K562 (cell line): ENCODE measurements at regions not wholly inside any gene's neighbourhood (a gene's known extent, or its start where the extent isn't known, plus 50 kb on each side); places are given as distances from the start of the nearest gene placed in this dataset.

Experiments
- ATAC-seq: fragments of 200-7000 bp; cut with Tn5 transposase; 3 replicates; pipeline ENCODE4 v1.9.1; 2020; ENCODE audit warnings: moderate library complexity
- BruUV-seq: library from RNA; stranded (reverse); fragments of 400-500 nt; replicated peaks from 2 replicates; lab custom pipeline; 2021; lab: Mats Ljungman, UMichigan
- CTCF ChIA-PET: fragments of 300-600 bp; formaldehyde crosslinking; extraction: SDS; loops from one replicate; lab custom pipeline; 2021; ENCODE audit warnings: low intra/inter-chr PET ratio; lab: Yijun Ruan, JAX
- POLR2A ChIA-PET: fragments of 300-600, 350-650 bp; sonication (Branson Sonifier 250); formaldehyde crosslinking; extraction: SDS; loops from one replicate; lab custom pipeline; 2021; ENCODE audit warnings: antibody characterized with exemption, inconsistent platforms; lab: Yijun Ruan, JAX
- DNase-seq, 4 experiments: peaks; one replicate each; pipeline versions ENCODE4 v3.0.0 to v3.0.0-alpha.2; 2011 to 2018; ENCODE audit warnings: low spot score in 3 of 4, mixed read lengths in 3 of 4; ENCODE audit errors: extremely low read depth in 1 of 4
- FAIRE-seq: peaks from 2 replicates; lab custom pipeline; 2011; peaks lifted over from hg19 to GRCh38; lab: Jason Lieb, UNC
- H2AFZ ChIP-seq: 2 replicates; pipeline ENCODE4 v1.6.0; 2011; ENCODE audit warnings: low read depth, low read length, control low read depth, inconsistent platforms
- H3K27ac ChIP-seq: fragments of 200-600 bp; 3 replicates; pipeline ENCODE4 v1.8.0; 2011; ENCODE audit warnings: low read depth, mild to moderate bottlenecking, control low read depth, inconsistent platforms, low read length, moderate library complexity, mixed read lengths; ENCODE audit errors: extremely low read depth
- H3K27me3 ChIP-seq, 2 experiments: fragments of 300-600 bp in 1 of 2; 2 replicates in 1 of 2; 3 replicates in 1 of 2; pipeline versions ENCODE4 v1.6.0 to v1.8.0; 2011; ENCODE audit warnings: inconsistent platforms in 2 of 2, low read length in 2 of 2, mild to moderate bottlenecking in 1 of 2, mixed read lengths in 1 of 2, moderate library complexity in 1 of 2; ENCODE audit not compliant: control insufficient read depth in 2 of 2, insufficient read depth in 2 of 2
- H3K36me3 ChIP-seq: fragments of 300-600 bp; 3 replicates; pipeline ENCODE4 v1.8.0; 2011; ENCODE audit warnings: mild to moderate bottlenecking, low read length, inconsistent platforms; ENCODE audit not compliant: control insufficient read depth, insufficient read depth
- H3K4me1 ChIP-seq, 2 experiments: fragments of 200-600 bp in 1 of 2; replicated peaks in 1 of 2; 2 replicates in 1 of 2; 3 replicates in 1 of 2; pipeline versions ENCODE4 v1.5.1 to v1.8.0; 2011; ENCODE audit warnings: inconsistent platforms in 2 of 2, low read length in 2 of 2, mild to moderate bottlenecking in 1 of 2, mixed read lengths in 1 of 2, moderate library complexity in 1 of 2; ENCODE audit not compliant: control insufficient read depth in 2 of 2, insufficient read depth in 2 of 2
- H3K4me2 ChIP-seq: 2 replicates; pipeline ENCODE4 v1.6.1; 2011; ENCODE audit warnings: low read length, control low read depth, inconsistent platforms, mixed read lengths; ENCODE audit not compliant: insufficient read depth
- H3K4me3 ChIP-seq: fragments of 200-600 bp; sonication (generic), shearing (Covaris generic); 2 replicates; pipeline ENCODE4 v1.5.1; 2016; ENCODE audit warnings: control low read depth, inconsistent platforms
- H3K79me2 ChIP-seq: fragments of 200-600 bp; 3 replicates; pipeline ENCODE4 v1.8.0; 2011; ENCODE audit warnings: low read length, inconsistent platforms; ENCODE audit not compliant: control insufficient read depth, insufficient read depth
- H3K9ac ChIP-seq, 2 experiments: 2 replicates each; pipeline versions ENCODE4 v1.6.0 to v1.6.1; 2011; ENCODE audit warnings: low read depth in 2 of 2, low read length in 2 of 2, control low read depth in 1 of 2, inconsistent platforms in 1 of 2, mild to moderate bottlenecking in 1 of 2, mixed read lengths in 1 of 2; ENCODE audit not compliant: insufficient read depth in 1 of 2
- H3K9me1 ChIP-seq: one replicate; pipeline ENCODE4 v1.6.0; 2011; ENCODE audit warnings: inconsistent platforms, mild to moderate bottlenecking, low read length, moderate library complexity; ENCODE audit not compliant: control insufficient read depth, insufficient read depth
- H3K9me3 ChIP-seq: replicated peaks from 2 replicates; pipeline ENCODE4 v1.5.1; 2011; ENCODE audit warnings: low read depth, low read length, inconsistent platforms; ENCODE audit not compliant: control insufficient read depth, insufficient read depth
- H4K20me1 ChIP-seq: replicated peaks from 2 replicates; pipeline ENCODE4 v1.6.1; 2011; ENCODE audit warnings: low read length, inconsistent platforms, mixed read lengths; ENCODE audit not compliant: control insufficient read depth, insufficient read depth
- ATF2 ChIP-seq: sonication (generic); formaldehyde crosslinking; IDR thresholded peaks from 2 replicates; pipeline ENCODE4 v1.8.1; 2022; ENCODE audit warnings: missing genetic modification reagents
- C11orf30 ChIP-seq: fragments of 450-650 bp; IDR thresholded peaks from 2 replicates; pipeline ENCODE4 v1.6.1; 2016; ENCODE audit warnings: low read depth, mild to moderate bottlenecking
- COPS2 ChIP-seq: fragments of 450-650 bp; conservative IDR thresholded peaks from 2 replicates; pipeline ENCODE4 v1.6.1; 2016; ENCODE audit warnings: mild to moderate bottlenecking, moderate library complexity
- ELK1 ChIP-seq: sonication (generic); formaldehyde crosslinking; IDR thresholded peaks from 2 replicates; pipeline ENCODE4 v1.8.1; 2022; ENCODE audit warnings: missing genetic modification reagents
- HMGXB4 ChIP-seq: sonication (generic); formaldehyde crosslinking; IDR thresholded peaks from 2 replicates; pipeline ENCODE4 v1.8.1; 2023; ENCODE audit warnings: mild to moderate bottlenecking, missing genetic modification reagents
- POLR2B ChIP-seq: fragments of 450-650 bp; IDR thresholded peaks from 2 replicates; pipeline ENCODE4 v1.6.1; 2018; ENCODE audit warnings: low read depth; ENCODE audit not compliant: partially characterized antibody
- RBM15 ChIP-seq: fragments of 200-400 bp; formaldehyde crosslinking; IDR thresholded peaks from 2 replicates; pipeline ENCODE4 v1.6.1; 2018; ENCODE audit warnings: mild to moderate bottlenecking, low read length, moderate library complexity; ENCODE audit not compliant: insufficient read depth
- SFPQ ChIP-seq: fragments of 200-400 bp; formaldehyde crosslinking; IDR thresholded peaks from 2 replicates; pipeline ENCODE4 v1.6.1; 2017; ENCODE audit warnings: mild to moderate bottlenecking, low read depth, low read length, moderate library complexity
- TCF3 ChIP-seq: sonication (generic); formaldehyde crosslinking; IDR thresholded peaks from 2 replicates; pipeline ENCODE4 v1.4.0; 2020; ENCODE audit warnings: mild to moderate bottlenecking, missing genetic modification reagents
- ZBTB9 ChIP-seq: fragments of 450-650 bp; formaldehyde crosslinking; IDR thresholded peaks from 2 replicates; pipeline ENCODE4 v1.4.0; 2020; ENCODE audit warnings: mild to moderate bottlenecking, moderate library complexity
- ZNF146 ChIP-seq: IDR thresholded peaks from one replicate; pipeline ENCODE4 v1.6.1; 2018; ENCODE audit warnings: missing compliant biosample characterization; ENCODE audit not compliant: unreplicated experiment
- ZNF431 ChIP-seq: sonication (generic); formaldehyde crosslinking; IDR thresholded peaks from 2 replicates; pipeline ENCODE4 v1.8.0; 2022; ENCODE audit warnings: mild to moderate bottlenecking, missing genetic modification reagents
- ZNF77 ChIP-seq: fragments of 250-450 bp; sonication (Bioruptor Pico); IDR thresholded peaks from 2 replicates; pipeline ENCODE4 v1.5.0; 2020
- ZNF780A ChIP-seq: fragments of 250-450 bp; sonication (Bioruptor Pico); IDR thresholded peaks from 2 replicates; pipeline ENCODE4 v1.5.0; 2021; ENCODE audit warnings: mild to moderate bottlenecking
- WGBS: fragments of 100-300 bp; shearing (Covaris generic); methylation state at CpG from one replicate; pipeline ENCODE4 v1.1.6; 2016; ENCODE audit warnings: low coverage, mixed read lengths; ENCODE audit not compliant: insufficient coverage; ENCODE audit errors: missing lambda C conversion rate; 5-methylcytosine and 5-hydroxymethylcytosine counted together
- in situ Hi-C: fragments of 300-500 bp; cut with MboI; formaldehyde crosslinking; loops from 4 replicates; pipeline ENCODE4 v1.15.0; 2018; ENCODE audit warnings: inconsistent platforms, mixed read lengths
- intact Hi-C: fragments of 100-400 bp; cut with micrococcal nuclease; formaldehyde crosslinking; loops from 2 replicates; pipeline ENCODE4 v1.14.2; 2022

GRCh38 chr1:201632364-201632952 is 93.5 kb downstream of the NAV1 start (continued):
- TF ChIP-seq ZNF77 (CRISPR knock-in tag), result no peak

GRCh38 chr1:201633297-201633696 is 94.4 kb downstream of the NAV1 start:
- no peak overlapping the region for H3K4me3 ChIP-seq
- DNase-seq (no peak), ATAC-seq (no peak), FAIRE-seq (no peak)
- intact Hi-C loops (no loop called here), in situ Hi-C loops (no loop called here)
- H3K27me3 ChIP-seq, result no peaks in the 10 kb centered on the region
- H4K20me1 ChIP-seq, result no peaks in the 10 kb centered on the region
- H3K79me2 ChIP-seq, result no peaks in the 10 kb centered on the region
- no peaks in the 10 kb centered on the region for H3K36me3 ChIP-seq
- BruUV-seq, result no TSS peak
- POLR2A ChIA-PET, result interaction anchor here (0.7 to 1.2 kb wide), 5 partner anchors 8 to 51 kb away, joined by 3 to 5 read pairs (median 3); no protein-coding TSS in a partner anchor
- H3K4me1 ChIP-seq, result peaks cover 10 to 39% of the 10 kb centered on the region in 2 experiments; a peak in 3 of 5 replicates
- no peak overlapping the region; a peak in 1 of 4 replicates for H3K9ac ChIP-seq
- no peaks in the 10 kb centered on the region for H3K9me1 ChIP-seq
- no peak overlapping the region for H3K27ac ChIP-seq
- H3K4me2 ChIP-seq, result no peak overlapping the region
- H2AFZ ChIP-seq, result no peak overlapping the region
- CTCF ChIA-PET, result no interaction called here
- 78% methylated on average over 2 of the region's 2 CpGs for whole genome bisulfite sequencing
- no peaks in the 10 kb centered on the region for H3K9me3 ChIP-seq
- TF ChIP-seq TCF3 (CRISPR knock-in tag) (no peak), ATF2 (CRISPR knock-in tag) (no peak), C11orf30 (no peak), ZBTB9 (CRISPR knock-in tag) (no peak), ELK1 (CRISPR knock-in tag) (no peak), POLR2B (no peak), SFPQ (no peak), HMGXB4 (no peak), ZNF146 (no peak), RBM15 (no peak), COPS2 (no peak), ZNF431 (CRISPR knock-in tag) (no peak), ZNF780A (no peak)
